ENCODE measurements at regions not wholly inside any gene's neighbourhood (a gene's known extent, or its start where the extent isn't known, plus 50 kb on each side); places are given as distances from the start of the nearest gene placed in this dataset.
A peak's percentile ranks its signal among the peaks of the same experiment; 100 is the strongest.

GRCh38 chr2:104164721-104165252, 689.1 kb upstream of the POU3F3 start:
- Histone ChIP-seq H3K4me1 (no peaks in the 10 kb centered on the region), H3K27ac (no peak overlapping the region), H3K4me3 (no peak overlapping the region), H3K9me3 (no peaks in the 10 kb centered on the region), H3K27me3 (no peaks in the 10 kb centered on the region), H3K36me3 (no peaks in the 10 kb centered on the region)
- ATAC-seq, result no peak
- DNase-seq, result no peak
- 76% methylated on average over 7 of the region's 7 CpGs for WGBS (ENCODE audit: insufficient coverage, low coverage, low lambda C conversion rate, missing lambda C conversion rate)
- TF ChIP-seq CTCF (IDR thresholded peaks at IDR 0.05) (no peak), POLR2A (IDR thresholded peaks at IDR 0.05) (no peak)
- intact Hi-C loops (cut with DNase I), result no loop called here

GRCh38 chr2:104177179-104177578, 676.7 kb upstream of the POU3F3 start:
- no peaks in the 10 kb centered on the region for H3K9me3 ChIP-seq
- no peak for TF ChIP-seq POLR2A (IDR thresholded peaks at IDR 0.05)
- TF ChIP-seq CTCF (IDR thresholded peaks at IDR 0.05), result no peak
- DNase-seq, result no peak
- no peak overlapping the region for H3K27ac ChIP-seq
- 33% methylated on average over 1 of the region's 1 CpG for WGBS (ENCODE audit: insufficient coverage, low coverage, low lambda C conversion rate, missing lambda C conversion rate)
- H3K27me3 ChIP-seq, result no peaks in the 10 kb centered on the region
- intact Hi-C loops (cut with DNase I), result no loop called here
- ATAC-seq, result peak in 1 of 4 donors; percentile 64
- no peaks in the 10 kb centered on the region for H3K4me1 ChIP-seq
- H3K4me3 ChIP-seq, result no peak overlapping the region
- H3K36me3 ChIP-seq, result no peaks in the 10 kb centered on the region

GRCh38 chr2:104179644-104180043, 674.3 kb upstream of the POU3F3 start:
- no peak for DNase-seq
- H3K4me1 ChIP-seq, result no peaks in the 10 kb centered on the region
- intact Hi-C loops (cut with DNase I), result no loop called here
- no peaks in the 10 kb centered on the region for H3K36me3 ChIP-seq
- 86% methylated on average over 1 of the region's 1 CpG for WGBS (ENCODE audit: insufficient coverage, low coverage, low lambda C conversion rate, missing lambda C conversion rate)
- TF ChIP-seq POLR2A (IDR thresholded peaks at IDR 0.05) (no peak), CTCF (IDR thresholded peaks at IDR 0.05) (no peak)
- H3K9me3 ChIP-seq, result no peaks in the 10 kb centered on the region
- no peaks in the 10 kb centered on the region for H3K27me3 ChIP-seq
- no peak overlapping the region for H3K27ac ChIP-seq
- ATAC-seq, result no peak
- no peak overlapping the region for H3K4me3 ChIP-seq

GRCh38 chr2:104200533-104201168, 653.3 kb upstream of the POU3F3 start:
- Histone ChIP-seq H3K4me1 (no peaks in the 10 kb centered on the region), H3K4me3 (no peak overlapping the region), H3K9me3 (no peaks in the 10 kb centered on the region), H3K27me3 (no peaks in the 10 kb centered on the region), H3K27ac (no peak overlapping the region), H3K36me3 (no peaks in the 10 kb centered on the region)
- no peak for ATAC-seq
- TF ChIP-seq CTCF (IDR thresholded peaks at IDR 0.05), result no peak
- no peak for DNase-seq
- intact Hi-C loops (cut with DNase I), result no loop called here
- WGBS (ENCODE audit: insufficient coverage, low coverage, low lambda C conversion rate, missing lambda C conversion rate), result 74% methylated on average over 2 of the region's 2 CpGs
